ENCODE measurements at regions not wholly inside any gene's neighbourhood (a gene's known extent, or its start where the extent isn't known, plus 50 kb on each side); places are given as distances from the start of the nearest gene placed in this dataset.
"Not testable (repeated sequence)": the region's sequence is repeated elsewhere in the genome, so short reads cannot be mapped to it uniquely, and the experiment has no call there.

DNA sequence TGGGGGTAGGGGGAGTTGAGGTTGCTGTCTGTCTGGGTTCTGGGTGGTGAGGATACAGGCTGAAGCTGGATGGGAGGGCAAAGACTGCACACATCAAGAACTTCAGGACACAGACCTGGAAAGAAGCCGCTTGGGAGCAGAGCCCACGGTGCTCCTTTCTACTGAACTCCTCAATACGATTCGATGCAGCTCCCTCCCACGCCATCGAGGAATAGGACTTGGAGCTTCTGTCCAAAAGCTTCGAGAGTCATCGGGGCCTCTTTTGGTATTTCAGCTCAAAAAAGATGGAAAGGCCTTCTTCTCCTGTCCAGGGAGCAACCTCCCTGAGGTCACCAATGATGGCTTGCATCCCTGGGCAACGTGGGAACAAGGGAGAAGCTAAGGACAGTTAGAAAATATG, 407.1 kb upstream of the MGMT start:
- DNase-seq, result no peak

DNA sequence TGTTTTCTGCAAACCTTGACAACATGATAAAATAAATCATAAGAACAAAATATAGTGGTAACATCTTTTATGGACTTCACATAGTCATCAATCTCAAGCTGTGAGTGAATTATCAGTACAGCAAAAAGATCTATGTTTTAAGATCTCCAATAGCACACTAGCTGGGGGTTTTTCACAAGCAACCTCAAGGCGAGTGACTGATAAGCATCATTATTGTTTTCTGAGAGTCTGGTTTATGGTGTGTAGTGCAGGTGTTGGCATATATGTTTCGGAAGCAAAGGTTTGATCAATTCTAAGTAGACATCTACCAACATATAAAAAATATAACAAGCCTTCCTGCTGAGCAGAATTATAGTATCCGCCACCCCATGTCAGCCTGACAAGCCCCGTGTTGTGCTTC, 403.8 kb upstream of the MGMT start:
- DNase-seq, result no peak

DNA sequence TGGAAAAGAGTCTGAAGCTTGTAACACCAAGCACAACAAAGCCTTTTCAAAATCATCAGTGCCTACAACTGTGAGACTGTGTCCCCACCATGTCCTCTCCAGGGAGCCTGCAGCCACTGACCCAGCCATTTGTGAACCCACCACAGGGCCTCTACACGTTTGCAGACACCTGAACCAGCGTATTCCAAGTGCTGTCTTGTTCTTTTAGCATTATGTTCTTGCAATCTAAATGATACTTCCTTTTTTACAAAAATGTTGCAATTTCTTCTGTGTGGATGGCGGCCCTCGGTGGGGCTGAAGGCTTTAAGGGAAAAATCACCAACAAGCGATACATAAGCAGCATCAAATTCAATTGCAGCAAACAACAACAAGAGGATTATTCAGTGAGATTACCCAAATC, 403.2 kb upstream of the MGMT start:
- no peak for DNase-seq

- not testable (repeated sequence) for DNase-seq
These were observed 400.5 kb upstream of the MGMT start for GRCh38 chr10:129066529-129066928.

- DNase-seq, result not testable (repeated sequence)
These were observed 395.6 kb upstream of the MGMT start for GRCh38 chr10:129071411-129071810.

- no peak for DNase-seq
These were observed 392.1 kb upstream of the MGMT start for GRCh38 chr10:129074939-129075338.

GRCh38 chr10:129075508-129075907, 391.5 kb upstream of the MGMT start:
- no peak for DNase-seq

DNA sequence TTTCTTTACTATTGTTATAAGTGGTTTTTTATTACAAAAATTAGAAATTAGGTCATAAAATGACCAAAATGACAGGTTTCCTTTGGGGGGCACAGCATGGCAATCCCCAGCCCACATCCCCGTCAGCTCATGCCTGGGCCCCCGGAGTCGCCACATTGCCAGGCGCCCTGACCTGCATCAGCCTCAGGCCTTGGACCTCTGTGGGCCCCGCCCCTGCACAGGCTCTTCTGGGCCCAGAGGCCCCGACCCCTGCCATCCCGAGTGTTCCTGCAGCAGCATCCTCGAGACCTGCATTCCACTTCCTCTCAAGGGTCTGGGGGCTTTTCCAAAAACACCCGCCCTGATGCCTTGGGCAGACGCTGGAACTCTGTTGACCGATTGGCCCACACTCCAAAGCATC, 391.1 kb upstream of the MGMT start:
- DNase-seq, result no peak

DNA sequence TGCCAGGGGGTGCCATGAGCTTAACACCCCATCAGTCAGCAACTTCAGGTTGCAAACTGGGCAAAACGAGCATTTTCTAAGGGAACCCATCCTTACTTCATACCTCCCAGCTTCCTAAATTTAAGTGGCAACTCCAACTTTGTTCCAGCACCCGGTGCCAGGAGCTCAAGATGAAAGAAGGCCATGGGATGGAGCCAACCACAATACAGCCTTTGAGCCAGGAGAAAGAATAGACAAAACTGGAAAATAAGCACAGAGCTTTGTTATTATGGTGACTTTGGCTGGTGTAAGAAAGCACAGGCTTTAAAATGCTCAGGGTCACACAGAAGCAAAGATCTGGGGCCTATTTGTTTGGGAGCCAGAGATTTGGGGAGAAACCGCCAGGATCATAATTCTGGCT, 388.7 kb upstream of the MGMT start:
- DNase-seq, result no peak

DNA sequence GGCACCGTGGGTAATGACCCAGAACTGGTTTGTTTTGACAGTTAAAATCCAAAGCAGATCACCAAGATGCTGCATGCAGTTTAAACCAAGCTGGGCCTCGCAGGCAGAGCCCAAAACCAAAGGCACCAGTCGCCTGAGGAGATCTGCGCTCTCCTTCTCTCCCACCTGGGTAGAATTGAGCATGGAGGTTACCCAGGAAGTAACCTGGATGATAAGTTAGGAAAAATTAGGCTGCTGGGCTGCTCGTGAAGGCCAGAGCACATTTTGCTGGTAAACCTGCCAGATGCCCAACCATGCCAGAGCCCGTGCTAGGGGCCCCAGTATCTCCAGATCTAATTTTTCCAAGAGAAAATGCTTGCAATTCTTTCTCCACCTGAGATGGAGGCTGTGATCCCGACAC, 388.3 kb upstream of the MGMT start:
- no peak for DNase-seq

- DNase-seq, result no peak
These were observed 387.3 kb upstream of the MGMT start for GRCh38 chr10:129079705-129080104.

- DNase-seq, result no peak
These were observed 381.2 kb upstream of the MGMT start for GRCh38 chr10:129085811-129086210.

DNA sequence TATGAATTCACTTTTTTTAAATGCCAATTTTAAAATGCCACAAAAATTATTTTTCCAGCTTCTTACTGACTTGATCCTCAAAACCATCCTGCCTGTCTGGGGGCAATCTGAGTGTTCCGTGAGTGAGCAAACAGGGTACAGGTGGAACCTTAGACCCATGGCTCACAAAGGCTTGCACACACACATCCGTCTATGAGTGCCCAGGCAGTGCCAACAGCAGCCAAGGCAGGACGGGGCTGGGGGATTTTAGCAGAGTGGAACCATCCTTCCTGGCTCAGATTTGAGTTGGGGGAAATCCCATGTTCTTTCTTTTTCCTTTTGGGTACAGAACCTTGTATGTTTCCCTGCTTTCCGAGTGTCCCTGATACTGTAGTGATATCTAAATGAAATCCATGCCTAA, 377.7 kb upstream of the MGMT start:
- DNase-seq, result no peak

DNA sequence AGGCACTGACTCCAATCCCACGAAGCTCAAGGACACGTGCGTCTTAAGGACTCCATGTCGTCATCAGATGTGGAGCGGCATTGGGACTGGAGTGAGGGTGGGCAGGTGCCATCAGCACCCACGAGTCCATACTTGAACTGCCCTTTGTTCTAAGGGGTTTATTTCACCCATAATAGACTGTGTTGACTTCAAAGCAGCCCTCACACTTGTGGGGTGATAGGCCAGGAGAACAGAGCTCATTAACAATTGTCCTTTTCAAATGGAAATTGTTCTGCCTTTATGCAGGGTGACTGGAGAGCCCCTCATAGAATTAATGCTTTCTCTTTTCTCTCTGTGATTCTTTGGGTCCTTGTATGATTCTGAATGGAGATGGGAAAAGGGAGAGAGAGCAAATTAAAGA, 376.9 kb upstream of the MGMT start:
- no peak for DNase-seq

DNA sequence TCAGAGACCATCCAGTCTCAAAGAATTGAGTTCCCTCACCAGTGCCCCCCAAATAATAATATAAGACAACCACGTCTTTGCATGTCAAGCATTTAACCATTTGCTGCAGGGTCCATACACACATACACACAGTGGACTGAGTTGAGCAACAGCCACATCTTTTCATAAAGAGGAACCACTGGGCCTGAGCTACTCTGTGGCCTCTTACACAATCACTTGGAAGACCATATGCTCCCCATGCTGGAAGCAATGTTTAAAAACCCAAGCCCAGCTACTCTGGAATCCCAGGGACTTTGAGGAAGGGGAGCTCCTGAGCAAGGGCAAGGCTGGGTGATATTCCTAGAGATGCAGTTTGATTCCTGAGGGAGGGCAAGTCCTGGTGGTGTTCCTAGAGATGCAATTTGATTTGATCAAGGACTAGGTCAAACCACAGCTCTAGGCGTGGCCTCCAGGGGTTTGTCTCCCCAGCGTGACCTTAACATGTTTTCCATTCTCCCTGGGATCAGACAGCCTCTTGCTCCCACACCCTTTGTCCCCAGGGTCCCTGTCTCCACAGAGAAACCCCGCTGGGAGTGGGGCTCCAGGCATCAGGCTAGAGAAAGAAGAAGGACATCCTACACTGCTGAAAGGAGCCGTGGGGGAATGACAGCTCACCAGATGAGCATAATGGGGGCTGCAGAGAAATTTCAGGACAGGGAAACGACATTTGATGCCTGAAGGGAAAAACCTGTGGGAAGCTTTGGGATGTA, 376.2 kb upstream of the MGMT start:
- DNase-seq, result no peak

DNA sequence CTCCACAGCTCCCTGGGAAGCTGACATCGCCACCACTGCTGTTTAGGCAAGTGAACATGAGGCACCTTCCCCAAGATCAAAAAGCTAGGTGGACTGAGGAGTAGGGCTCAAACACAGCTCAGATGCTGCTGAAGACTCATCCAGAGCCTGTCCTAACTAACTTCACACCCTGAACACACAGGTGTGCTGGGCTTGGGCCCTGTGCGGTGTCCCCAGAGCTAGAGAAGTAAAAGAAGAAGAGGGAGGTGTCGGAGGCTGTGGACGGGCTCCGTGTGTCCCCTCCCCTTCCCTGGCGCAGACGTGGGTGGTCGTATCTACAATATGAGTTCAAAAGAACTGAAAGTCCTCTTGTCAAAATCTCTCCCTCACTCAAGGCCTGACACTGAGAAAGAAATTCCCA, 373.4 kb upstream of the MGMT start:
- DNase-seq, result no peak

DNA sequence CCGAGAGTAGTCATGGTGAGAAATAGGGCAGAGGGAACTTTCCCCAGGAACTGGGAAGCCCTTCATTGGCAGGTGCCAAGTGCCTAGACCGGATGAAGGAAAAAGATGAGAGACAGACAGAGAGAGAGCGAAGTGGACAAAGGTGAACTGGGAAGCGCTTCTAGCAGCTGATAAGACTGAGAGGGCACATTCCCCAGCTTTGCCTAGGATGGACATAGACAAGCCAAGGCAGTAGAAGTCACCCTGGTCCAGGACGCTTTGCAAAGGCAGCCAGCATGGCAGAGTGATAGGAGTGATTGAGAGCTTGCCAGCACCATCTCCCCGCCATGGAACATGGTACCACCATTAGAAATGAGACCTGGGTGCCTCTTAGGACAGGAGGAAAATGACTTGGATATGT, 372.8 kb upstream of the MGMT start:
- no peak for DNase-seq

GRCh38 chr10:129094861-129095260, 372.2 kb upstream of the MGMT start:
- DNase-seq, result no peak

- DNase-seq, result no peak
These were observed 371.4 kb upstream of the MGMT start for GRCh38 chr10:129095680-129096064.

DNA sequence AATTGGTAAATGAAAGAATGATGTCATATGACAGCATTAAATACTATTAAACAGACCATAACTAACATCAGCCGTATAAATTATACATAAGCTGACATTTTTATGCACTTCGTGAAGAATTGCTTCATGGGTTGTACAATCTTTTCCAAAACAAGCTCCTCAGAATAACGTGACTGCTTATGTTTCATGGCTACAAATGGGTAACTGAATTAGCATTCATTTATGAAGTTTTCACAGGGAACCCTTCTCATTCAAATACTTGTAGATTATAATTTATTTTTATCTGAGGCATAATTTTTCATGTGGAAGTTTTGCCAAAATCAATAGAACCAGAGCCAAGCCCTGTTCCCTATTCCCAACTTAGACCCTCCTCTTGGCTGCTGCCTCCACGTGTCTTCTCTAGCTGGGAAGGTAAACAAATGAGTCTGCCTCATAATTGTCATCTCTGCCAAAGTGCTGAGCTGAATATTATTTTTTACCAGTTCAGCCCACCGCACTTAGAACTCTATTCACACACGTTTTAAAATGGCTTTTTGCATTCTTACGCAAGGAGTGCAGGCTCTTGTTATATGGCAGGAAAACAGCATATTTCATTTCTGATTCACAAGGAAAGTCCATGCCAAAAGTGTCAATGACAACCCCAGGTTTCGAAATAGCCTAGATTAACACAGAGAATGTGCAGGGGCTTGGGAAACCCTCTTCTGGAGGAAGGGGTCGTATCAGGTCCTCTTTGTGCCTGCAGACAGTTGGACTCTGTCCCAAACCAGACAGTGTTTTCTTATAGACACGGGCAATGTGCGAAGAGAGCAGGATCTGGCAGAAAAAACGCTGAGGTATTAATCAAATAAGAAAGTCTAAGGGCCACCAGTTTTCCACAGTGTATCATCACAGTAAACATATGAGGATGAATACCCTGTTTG, 370.7 kb upstream of the MGMT start:
- no peak for DNase-seq

DNA sequence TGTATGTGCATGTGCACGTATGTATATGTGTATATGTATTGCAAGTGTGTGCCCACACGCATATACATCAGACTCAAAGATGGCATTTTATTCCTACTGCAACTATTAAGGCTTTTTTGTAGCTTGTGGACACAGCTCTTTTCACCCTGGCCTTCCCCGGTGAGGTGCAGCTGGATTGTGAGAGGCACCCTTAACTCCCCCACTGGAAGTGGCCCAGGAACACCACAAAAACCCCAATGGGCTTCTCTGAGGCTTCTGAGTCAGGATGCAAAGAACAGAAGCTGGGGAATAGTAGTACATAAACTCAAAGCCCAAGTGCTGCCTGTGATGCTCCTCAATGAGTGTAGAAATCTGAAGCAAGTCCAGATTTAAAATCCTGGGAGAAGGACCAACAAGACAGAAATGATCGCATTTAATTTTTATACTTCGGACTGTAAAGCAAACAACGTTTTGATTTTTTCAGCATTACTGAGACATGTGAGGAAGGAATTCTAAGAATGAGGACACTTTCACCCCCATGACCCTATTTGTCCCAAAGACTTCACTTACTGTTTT, 369.2 kb upstream of the MGMT start:
- no peak for DNase-seq

DNA sequence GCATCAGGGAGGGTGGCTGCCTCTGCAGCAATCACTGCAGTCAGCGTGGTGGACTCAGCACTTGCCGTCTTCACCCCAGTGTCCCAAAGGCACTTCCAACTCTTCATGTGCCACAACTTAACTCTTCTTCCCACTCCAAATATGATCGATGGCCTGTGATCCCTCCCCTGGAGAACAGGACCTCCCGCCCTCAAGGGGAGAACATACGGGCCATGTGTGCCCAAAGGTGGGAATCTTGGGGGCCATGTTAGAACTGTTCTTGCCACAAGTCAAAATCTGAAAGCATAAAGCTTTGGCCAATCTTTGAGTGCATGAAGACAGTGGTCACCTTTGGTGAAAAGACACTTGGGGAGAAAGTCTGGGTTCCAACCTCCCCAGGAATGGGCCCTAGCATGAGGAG, 368.5 kb upstream of the MGMT start:
- DNase-seq, result no peak

- DNase-seq, result no peak
These were observed 367.6 kb upstream of the MGMT start for GRCh38 chr10:129099486-129099885.

DNA sequence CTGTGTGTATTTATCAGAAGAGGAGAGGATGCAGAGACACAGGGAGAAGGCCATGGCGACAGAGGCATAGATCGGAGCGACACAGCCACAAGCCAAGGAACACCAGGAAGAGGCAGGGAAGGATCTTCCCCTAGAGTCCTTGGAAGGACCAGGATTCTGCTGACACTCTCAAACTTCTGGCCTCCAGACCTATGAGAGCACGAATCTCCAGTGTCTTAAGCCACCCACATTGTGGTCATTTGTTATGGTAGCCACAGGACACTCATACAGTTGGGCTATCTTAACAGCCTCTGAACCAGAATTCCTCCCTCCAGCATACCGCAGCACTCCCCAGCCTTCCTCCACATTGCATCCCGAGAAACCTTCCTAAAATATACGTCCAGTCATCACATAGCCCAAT, 367.0 kb upstream of the MGMT start:
- DNase-seq, result no peak

Measured in CD4-positive, alpha-beta T cell treated with Interleukin-17A for 1 hour (primary cell).